HUES6 (cell line): ENCODE measurements at regions not wholly inside any gene's neighbourhood (a gene's known extent, or its start where the extent isn't known, plus 50 kb on each side); places are given as distances from the start of the nearest gene placed in this dataset.
"Not testable (repeated sequence)": the region's sequence is repeated elsewhere in the genome, so short reads cannot be mapped to it uniquely, and the experiment has no call there.

ENCODE experiments used
- H3K27ac ChIP-seq: 2 replicates; pipeline ENCODE4 v1.7.0; 2013; ENCODE audit warnings: low read depth, mild to moderate bottlenecking, low read length, inconsistent platforms
- H3K27me3 ChIP-seq: 2 replicates; pipeline ENCODE4 v1.6.1; 2013; ENCODE audit warnings: low read length; ENCODE audit not compliant: control insufficient read depth, insufficient read depth
- H3K36me3 ChIP-seq: 2 replicates; pipeline ENCODE4 v1.6.1; 2013; ENCODE audit warnings: low read length; ENCODE audit not compliant: control insufficient read depth, insufficient read depth
- H3K4me1 ChIP-seq: 2 replicates; pipeline ENCODE4 v1.6.1; 2013; ENCODE audit warnings: low read length; ENCODE audit not compliant: control insufficient read depth, insufficient read depth
- H3K4me3 ChIP-seq: 2 replicates; pipeline ENCODE4 v1.5.1; 2013; ENCODE audit warnings: low read depth, low read length
- H3K9ac ChIP-seq: one replicate; pipeline ENCODE4 v1.6.1; 2013; ENCODE audit warnings: mild to moderate bottlenecking, low read length
- H3K9me3 ChIP-seq: 2 replicates; pipeline ENCODE4 v1.6.1; 2013; ENCODE audit warnings: low read depth, low read length; ENCODE audit not compliant: control insufficient read depth, insufficient read depth

GRCh38 chr21:10421199-10421598, 100.2 kb upstream of the TPTE start:
- not testable (repeated sequence) for H3K4me3 ChIP-seq, H3K36me3 ChIP-seq, H3K9ac ChIP-seq, H3K4me1 ChIP-seq, H3K27me3 ChIP-seq, H3K27ac ChIP-seq
- H3K9me3 ChIP-seq = peaks cover 86% of the 10 kb centered on the region

GRCh38 chr21:10421601-10422000, 99.8 kb upstream of the TPTE start:
- not testable (repeated sequence) for H3K4me3 ChIP-seq, H3K4me1 ChIP-seq, H3K27ac ChIP-seq, H3K36me3 ChIP-seq, H3K9ac ChIP-seq, H3K27me3 ChIP-seq
- peaks cover 85% of the 10 kb centered on the region for H3K9me3 ChIP-seq

GRCh38 chr21:10424097-10424886, 97.1 kb upstream of the TPTE start:
- H3K27me3 ChIP-seq, H3K9ac ChIP-seq, H3K4me1 ChIP-seq, H3K36me3 ChIP-seq, H3K27ac ChIP-seq, H3K4me3 ChIP-seq: not testable (repeated sequence)
- H3K9me3 ChIP-seq = peaks cover 87% of the 10 kb centered on the region

- H3K27me3 ChIP-seq, H3K36me3 ChIP-seq, H3K9ac ChIP-seq, H3K4me3 ChIP-seq, H3K27ac ChIP-seq, H3K4me1 ChIP-seq: not testable (repeated sequence)
- H3K9me3 ChIP-seq = peaks cover 87% of the 10 kb centered on the region
Observed at GRCh38 chr21:10424887-10425145, 96.6 kb upstream of the TPTE start.

GRCh38 chr21:10425856-10426255, 95.5 kb upstream of the TPTE start:
- no peak overlapping the region for H3K4me3 ChIP-seq
- no peak overlapping the region for H3K9ac ChIP-seq
- H3K27me3 ChIP-seq = no peaks in the 10 kb centered on the region
- H3K4me1 ChIP-seq = no peaks in the 10 kb centered on the region
- no peak overlapping the region for H3K27ac ChIP-seq
- H3K36me3 ChIP-seq = no peaks in the 10 kb centered on the region
- H3K9me3 ChIP-seq = peaks cover 88% of the 10 kb centered on the region

- H3K27me3 ChIP-seq, H3K9ac ChIP-seq, H3K27ac ChIP-seq, H3K36me3 ChIP-seq, H3K4me3 ChIP-seq, H3K4me1 ChIP-seq: not testable (repeated sequence)
- peaks cover 90% of the 10 kb centered on the region for H3K9me3 ChIP-seq
Observed at GRCh38 chr21:10426812-10427211, 94.6 kb upstream of the TPTE start.

- not testable (repeated sequence) for H3K27me3 ChIP-seq, H3K27ac ChIP-seq, H3K4me3 ChIP-seq, H3K4me1 ChIP-seq, H3K36me3 ChIP-seq, H3K9ac ChIP-seq
- H3K9me3 ChIP-seq = peaks cover 91% of the 10 kb centered on the region
Observed at GRCh38 chr21:10427277-10427676, 94.1 kb upstream of the TPTE start.

- H3K4me3 ChIP-seq, H3K36me3 ChIP-seq, H3K27me3 ChIP-seq, H3K4me1 ChIP-seq, H3K9ac ChIP-seq, H3K27ac ChIP-seq: not testable (repeated sequence)
- peaks cover 92% of the 10 kb centered on the region for H3K9me3 ChIP-seq
Observed at GRCh38 chr21:10428981-10429534, 92.3 kb upstream of the TPTE start.

- H3K27me3 ChIP-seq = no peaks in the 10 kb centered on the region
Observed at GRCh38 chr21:10430005-10430404, 91.4 kb upstream of the TPTE start.

GRCh38 chr21:10431995-10432394, 89.4 kb upstream of the TPTE start:
- H3K4me3 ChIP-seq, H3K9ac ChIP-seq, H3K27me3 ChIP-seq, H3K36me3 ChIP-seq, H3K4me1 ChIP-seq, H3K27ac ChIP-seq: not testable (repeated sequence)
- H3K9me3 ChIP-seq = peaks cover 88% of the 10 kb centered on the region

More at GRCh38 chr21:10430005-10430404, 91.4 kb upstream of the TPTE start:
- Histone ChIP-seq H3K9me3 (peaks cover 90% of the 10 kb centered on the region), H3K36me3 (no peaks in the 10 kb centered on the region), H3K9ac (no peak overlapping the region), H3K4me3 (no peak overlapping the region), H3K4me1 (no peaks in the 10 kb centered on the region), H3K27ac (no peak overlapping the region)

GRCh38 chr21:10432456-10432855, 88.9 kb upstream of the TPTE start:
- not testable (repeated sequence) for H3K9ac ChIP-seq, H3K4me1 ChIP-seq, H3K36me3 ChIP-seq, H3K27me3 ChIP-seq, H3K4me3 ChIP-seq, H3K27ac ChIP-seq
- H3K9me3 ChIP-seq = peaks cover 88% of the 10 kb centered on the region

- H3K27me3 ChIP-seq, H3K36me3 ChIP-seq, H3K4me3 ChIP-seq, H3K27ac ChIP-seq, H3K4me1 ChIP-seq, H3K9ac ChIP-seq: not testable (repeated sequence)
- H3K9me3 ChIP-seq = peaks cover 71% of the 10 kb centered on the region
Observed at GRCh38 chr21:10437977-10438376, 83.4 kb upstream of the TPTE start.
